Endothelial cell of umbilical vein (primary cell): ENCODE measurements at regions not wholly inside any gene's neighbourhood (a gene's known extent, or its start where the extent isn't known, plus 50 kb on each side); places are given as distances from the start of the nearest gene placed in this dataset.
A peak's percentile ranks its signal among the peaks of the same experiment; 100 is the strongest.
"Not testable (repeated sequence)": the region's sequence is repeated elsewhere in the genome, so short reads cannot be mapped to it uniquely, and the experiment has no call there.

ENCODE experiments used
- BruUV-seq: library from RNA; stranded (reverse); fragments of 400-500 nt; replicated peaks from 2 replicates; lab custom pipeline; 2021; lab: Mats Ljungman, UMichigan
- CTCF ChIA-PET: fragments of 300-600, 350-600 bp; sonication (Branson Sonifier 250); formaldehyde crosslinking; loops from one replicate; lab custom pipeline; 2021; ENCODE audit warnings: antibody characterized with exemption, inconsistent platforms; lab: Charles Lee
- POLR2A ChIA-PET: fragments of 300-600, 350-600 bp; sonication (Branson Sonifier 250); formaldehyde crosslinking; loops from one replicate; lab custom pipeline; 2021; ENCODE audit warnings: antibody characterized with exemption, inconsistent platforms; lab: Charles Lee
- DNase-seq: peaks from one replicate; pipeline ENCODE4 v3.0.0-alpha.2; 2011; ENCODE audit warnings: low read depth, low spot score
- FAIRE-seq: peaks from 2 replicates; lab custom pipeline; 2011; peaks lifted over from hg19 to GRCh38; lab: Jason Lieb, UNC
- H2AFZ ChIP-seq: 2 replicates; pipeline ENCODE4 v1.6.0; 2012; ENCODE audit warnings: low read depth, low read length, control low read depth, inconsistent platforms
- H3K27ac ChIP-seq: 2 replicates; pipeline ENCODE4 v1.5.1; 2011; ENCODE audit warnings: low read depth, mild to moderate bottlenecking, control low read depth, low read length, moderate library complexity; ENCODE audit not compliant: insufficient read depth
- H3K27me3 ChIP-seq, 2 experiments: 2 replicates each; pipeline versions ENCODE4 v1.6.0 to v1.6.1; 2011; ENCODE audit warnings: low read length in 2 of 2, mixed read lengths in 1 of 2; ENCODE audit not compliant: control insufficient read depth in 2 of 2, insufficient read depth in 2 of 2
- H3K36me3 ChIP-seq, 2 experiments: 2 replicates in 1 of 2; 3 replicates in 1 of 2; pipeline ENCODE4 v1.5.1; 2011; ENCODE audit warnings: low read length in 2 of 2, mild to moderate bottlenecking in 1 of 2, moderate library complexity in 1 of 2; ENCODE audit not compliant: control insufficient read depth in 2 of 2, insufficient read depth in 2 of 2; ENCODE audit errors: extremely low read depth in 1 of 2
- H3K4me1 ChIP-seq: 3 replicates; pipeline ENCODE4 v1.5.1; 2011; ENCODE audit warnings: mild to moderate bottlenecking, low read length; ENCODE audit not compliant: control insufficient read depth, insufficient read depth; ENCODE audit errors: extremely low read depth
- H3K4me2 ChIP-seq: 2 replicates; pipeline ENCODE4 v1.6.1; 2011; ENCODE audit warnings: low read length, control low read depth, mixed read lengths; ENCODE audit not compliant: insufficient read depth
- H3K4me3 ChIP-seq, 3 experiments: fragments of 200-600 bp in 1 of 3; sonication (generic), shearing (Covaris generic) in 1 of 3; replicated peaks in 1 of 3; 2 replicates each; pipeline ENCODE4 v1.5.1; 2011 to 2016; ENCODE audit warnings: control low read depth in 3 of 3, low read length in 3 of 3, mild to moderate bottlenecking in 2 of 3, inconsistent platforms in 1 of 3, low read depth in 1 of 3, moderate library complexity in 1 of 3; ENCODE audit not compliant: insufficient read depth in 1 of 3
- H3K79me2 ChIP-seq: 2 replicates; pipeline ENCODE4 v1.6.0; 2012; ENCODE audit warnings: low read length, inconsistent platforms; ENCODE audit not compliant: control insufficient read depth, insufficient read depth
- H3K9ac ChIP-seq: replicated peaks from 2 replicates; pipeline ENCODE3; 2011; ENCODE audit warnings: low read length, control low read depth; ENCODE audit not compliant: insufficient read depth; ENCODE audit errors: extremely low read depth
- H3K9me1 ChIP-seq: replicated peaks from 3 replicates; pipeline ENCODE4 v1.6.0; 2011; ENCODE audit warnings: mild to moderate bottlenecking, low read length; ENCODE audit not compliant: control insufficient read depth, insufficient read depth; ENCODE audit errors: extremely low read depth
- H3K9me3 ChIP-seq: replicated peaks from 2 replicates; pipeline ENCODE4 v1.5.1; 2012; ENCODE audit warnings: low read length, inconsistent platforms; ENCODE audit not compliant: control insufficient read depth, insufficient read depth
- H4K20me1 ChIP-seq: replicated peaks from 2 replicates; pipeline ENCODE3; 2011; ENCODE audit warnings: mild to moderate bottlenecking, low read length; ENCODE audit not compliant: control insufficient read depth, insufficient read depth; ENCODE audit errors: extremely low read depth
- CTCF ChIP-seq, 2 donors: IDR thresholded peaks; 1 replicate in 1 of 2; 2 replicates in 1 of 2; pipeline ENCODE4 v1.5.1; 2011; ENCODE audit warnings: low read length in 2 of 2, mild to moderate bottlenecking in 2 of 2, moderate library complexity in 2 of 2, control low read depth in 1 of 2, inconsistent platforms in 1 of 2, low read depth in 1 of 2; ENCODE audit not compliant: insufficient read depth in 1 of 2; ENCODE audit errors: extremely low read depth in 1 of 2
- EZH2 ChIP-seq: IDR thresholded peaks from 2 replicates; pipeline ENCODE4 v1.6.1; 2012; ENCODE audit warnings: borderline replicate concordance, low read depth, mild to moderate bottlenecking, moderate library complexity, low read length, inconsistent platforms; ENCODE audit not compliant: severe bottlenecking
- FOS ChIP-seq: IDR thresholded peaks from 2 replicates; pipeline ENCODE4 v1.6.1; 2011; ENCODE audit warnings: mild to moderate bottlenecking, low read length, moderate library complexity, borderline replicate concordance; ENCODE audit not compliant: insufficient read depth
- GATA2 ChIP-seq: IDR thresholded peaks from 2 replicates; pipeline ENCODE4 v1.7.0; 2011; ENCODE audit warnings: low read depth, mild to moderate bottlenecking, moderate library complexity, mixed read lengths, low read length; ENCODE audit not compliant: insufficient read length, insufficient read depth
- JUN ChIP-seq: IDR thresholded peaks from 2 replicates; pipeline ENCODE4 v1.6.1; 2011; ENCODE audit warnings: borderline replicate concordance, low read depth; ENCODE audit not compliant: insufficient read length, insufficient read depth
- MYC ChIP-seq: IDR thresholded peaks from one replicate; pipeline ENCODE4 v1.6.1; 2011; ENCODE audit warnings: mild to moderate bottlenecking, low read depth, low read length
- POLR2A ChIP-seq: IDR thresholded peaks from 2 replicates; pipeline ENCODE4 v1.6.1; 2012; ENCODE audit warnings: low read depth, mild to moderate bottlenecking, control low read depth, low read length
- POLR2AphosphoS5 ChIP-seq: IDR thresholded peaks from 2 replicates; pipeline ENCODE4 v1.6.1; 2012; ENCODE audit warnings: low read depth, mild to moderate bottlenecking, control low read depth, low read length, moderate library complexity; ENCODE audit not compliant: insufficient read depth
- dilution Hi-C: fragments of 300-500 bp; cut with MboI; formaldehyde crosslinking; loops from one replicate; pipeline ENCODE4 v1.15.0; 2019; ENCODE audit warnings: low sequenced_read_pairs; ENCODE audit not compliant: extremely low pct_ligation_motif_present
- intact Hi-C: fragments of 100-400 bp; cut with micrococcal nuclease; formaldehyde crosslinking; loops from one replicate; pipeline ENCODE4 v1.10.0; 2022
- TF ChIP-seq, protein P1 (sequence below): IDR thresholded peaks from 2 replicates; pipeline ENCODE4 v1.6.1; 2011; ENCODE audit not compliant: insufficient read depth, insufficient read length

DNA sequence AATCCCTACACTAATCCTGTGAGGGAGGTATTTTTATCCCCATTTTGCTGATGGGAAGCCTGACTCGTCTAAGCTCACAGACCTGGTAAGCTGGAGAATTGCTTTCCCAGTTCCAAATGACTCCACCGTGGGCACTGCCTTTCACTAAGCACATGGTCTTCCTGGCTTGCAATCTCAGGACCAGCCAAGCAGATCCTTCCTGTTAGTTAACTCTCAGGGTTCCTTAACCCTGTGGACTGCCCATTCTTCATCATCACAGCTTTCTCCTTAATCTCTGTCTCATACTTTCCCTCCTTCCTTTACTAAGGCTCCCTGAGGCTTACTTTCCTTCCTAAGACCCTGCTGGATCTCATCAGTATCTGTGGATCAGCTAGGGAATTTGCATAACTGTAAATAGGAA, 122.2 kb upstream of the ZEB2 start:
- peak overlapping the region; percentile 55 for H2AFZ ChIP-seq
- no peaks in the 10 kb centered on the region for H3K27me3 ChIP-seq
- no peak overlapping the region for H3K4me3 ChIP-seq
- ChIA-PET CTCF (interaction anchor here (1.1 kb wide), 1 partner anchor 22 kb away, joined by 3 read pairs; no protein-coding TSS in a partner anchor), POLR2A (no interaction called here)
- no TSS peak for BruUV-seq
- DNase-seq: no peak
- TF ChIP-seq FOS: no peak
- TF ChIP-seq POLR2A: no peak
- no peak for TF ChIP-seq POLR2AphosphoS5
- TF ChIP-seq, protein P1, sequence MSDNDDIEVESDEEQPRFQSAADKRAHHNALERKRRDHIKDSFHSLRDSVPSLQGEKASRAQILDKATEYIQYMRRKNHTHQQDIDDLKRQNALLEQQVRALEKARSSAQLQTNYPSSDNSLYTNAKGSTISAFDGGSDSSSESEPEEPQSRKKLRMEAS: no peak
- TF ChIP-seq CTCF (IDR thresholded peaks at IDR 0.05; ENCODE audit: extremely low read depth in 1 of 2, insufficient read depth in 1 of 2, low read depth in 1 of 2, low read length in 2 of 2): no peak
- TF ChIP-seq MYC: no peak
- no peak for TF ChIP-seq GATA2
- no peak for TF ChIP-seq JUN
- TF ChIP-seq EZH2: no peak
- no peak for FAIRE-seq
- no peaks in the 10 kb centered on the region for H3K79me2 ChIP-seq
- no peaks in the 10 kb centered on the region for H3K9me3 ChIP-seq
- no peaks in the 10 kb centered on the region for H4K20me1 ChIP-seq
- dilution Hi-C loops (no loop called here), intact Hi-C loops (no loop called here)
- H3K9me1 ChIP-seq: no peaks in the 10 kb centered on the region
- no peaks in the 10 kb centered on the region for H3K4me1 ChIP-seq
- no peak overlapping the region for H3K27ac ChIP-seq
- no peak overlapping the region for H3K9ac ChIP-seq
- H3K4me2 ChIP-seq: no peak overlapping the region
- H3K36me3 ChIP-seq: no peaks in the 10 kb centered on the region

DNA sequence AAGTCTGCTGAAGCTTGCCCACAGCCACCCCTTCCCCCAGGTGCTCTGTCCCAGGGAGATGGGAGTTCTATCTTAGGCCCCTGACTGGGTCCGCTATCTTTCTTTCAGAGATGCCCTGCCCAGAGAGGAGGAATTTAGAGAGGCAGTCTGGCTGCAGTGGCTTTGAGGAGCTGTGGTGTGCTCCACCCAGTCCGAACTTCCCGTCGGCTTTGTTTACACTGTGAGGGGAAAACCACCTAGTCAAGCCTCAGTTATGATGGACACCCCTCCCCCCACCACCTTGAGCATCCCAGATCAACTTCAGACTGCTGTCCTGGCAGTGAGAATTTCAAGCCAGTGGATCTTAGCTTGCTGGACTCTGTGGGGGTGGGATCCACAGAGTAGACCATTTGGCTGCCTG, 118.3 kb upstream of the ZEB2 start:
- H3K9me1 ChIP-seq, H2AFZ ChIP-seq, DNase-seq, H4K20me1 ChIP-seq, H3K4me2 ChIP-seq, dilution Hi-C loops, intact Hi-C loops, CTCF ChIA-PET, H3K9ac ChIP-seq, H3K9me3 ChIP-seq, H3K4me3 ChIP-seq, BruUV-seq, H3K27ac ChIP-seq, H3K36me3 ChIP-seq, H3K27me3 ChIP-seq, POLR2A ChIA-PET, FAIRE-seq, H3K4me1 ChIP-seq, H3K79me2 ChIP-seq: not testable (repeated sequence)

DNA sequence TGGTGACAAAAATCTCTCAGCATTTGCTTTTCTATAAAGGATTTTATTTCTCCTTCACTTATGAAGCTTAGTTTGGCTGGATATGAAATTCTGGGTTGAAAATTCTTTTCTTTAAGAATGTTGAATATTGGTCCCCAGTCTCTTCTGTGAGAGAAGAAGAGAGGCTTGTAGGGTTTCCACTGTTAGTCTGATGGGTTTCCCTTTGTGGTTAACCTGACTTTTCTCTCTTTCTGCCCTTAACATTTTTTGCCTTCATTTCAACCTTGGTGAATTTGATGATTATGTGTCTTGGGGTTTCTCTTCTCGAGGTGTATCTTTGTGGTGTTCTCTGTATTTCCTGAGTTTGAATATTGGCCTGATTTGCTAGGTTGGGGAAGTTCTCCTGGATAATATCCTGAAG, 116.9 kb upstream of the ZEB2 start:
- H3K27ac ChIP-seq, H3K4me3 ChIP-seq, H3K9me1 ChIP-seq, BruUV-seq, FAIRE-seq, dilution Hi-C loops, H3K4me1 ChIP-seq, POLR2A ChIA-PET, H3K4me2 ChIP-seq, H3K9ac ChIP-seq, intact Hi-C loops, H3K27me3 ChIP-seq, H3K9me3 ChIP-seq, H3K36me3 ChIP-seq, DNase-seq, H2AFZ ChIP-seq, H3K79me2 ChIP-seq, H4K20me1 ChIP-seq: not testable (repeated sequence)
- CTCF ChIA-PET: interaction anchor here (1.1 kb wide), 1 partner anchor 15 kb away, joined by 3 read pairs; no protein-coding TSS in a partner anchor
